SK-MEL-5 (cell line): ENCODE measurements at regions not wholly inside any gene's neighbourhood (a gene's known extent, or its start where the extent isn't known, plus 50 kb on each side); places are given as distances from the start of the nearest gene placed in this dataset.
A peak's percentile ranks its signal among the peaks of the same experiment; 100 is the strongest.
"Not testable (repeated sequence)": the region's sequence is repeated elsewhere in the genome, so short reads cannot be mapped to it uniquely, and the experiment has no call there.

Experiments
- DNase-seq: peaks from one replicate; pipeline ENCODE4 v3.0.0-alpha.2; 2016; ENCODE audit warnings: low read depth, low spot score
- in situ Hi-C: cut with HindIII; loops from 2 replicates; pipeline ENCODE4 v1.10.0; 2016; ENCODE audit warnings: low sequenced_read_pairs, high pct_unique_total_duplicates, low pct_unique_long_range_greater_than_20kb

GRCh38 chr7:47083476-47084250 is 498.2 kb downstream of the TNS3 start:
- DNase-seq, result no peak

GRCh38 chr7:47080816-47081215 is 501.1 kb downstream of the TNS3 start:
- DNase-seq, result no peak
- in situ Hi-C loops, result loop anchor here (25.0 kb wide), 1 partner anchor 319 kb away; no protein-coding TSS in a partner anchor

More at GRCh38 chr7:47083476-47084250, 498.2 kb downstream of the TNS3 start:
- in situ Hi-C loops, result loop anchor here (25.0 kb wide), 1 partner anchor 321 kb away; no protein-coding TSS in a partner anchor

- no peak for DNase-seq
- in situ Hi-C loops, result loop anchor here (25.0 kb wide), 1 partner anchor 316 kb away; no protein-coding TSS in a partner anchor
These were observed 503.7 kb downstream of the TNS3 start for GRCh38 chr7:47078241-47078640.

- DNase-seq, result peak; percentile 23
- in situ Hi-C loops, result loop anchor here (25.0 kb wide), 1 partner anchor 312 kb away; no protein-coding TSS in a partner anchor
These were observed 507.2 kb downstream of the TNS3 start for GRCh38 chr7:47074702-47075153.

- in situ Hi-C loops, result no loop called here
- no peak for DNase-seq
These were observed 508.6 kb downstream of the TNS3 start for GRCh38 chr7:47073284-47073683.

GRCh38 chr7:47071866-47072265 is 510.0 kb downstream of the TNS3 start:
- in situ Hi-C loops, result no loop called here
- no peak for DNase-seq

GRCh38 chr7:47069385-47070076 is 512.4 kb downstream of the TNS3 start:
- no peak for DNase-seq
- in situ Hi-C loops, result no loop called here

GRCh38 chr7:47066976-47067614 is 514.8 kb downstream of the TNS3 start:
- in situ Hi-C loops, result no loop called here
- DNase-seq, result peak; percentile 91

GRCh38 chr7:47056731-47057130 is 525.2 kb downstream of the TNS3 start:
- no peak for DNase-seq
- in situ Hi-C loops, result no loop called here

GRCh38 chr7:47052541-47053208 is 529.2 kb downstream of the TNS3 start:
- DNase-seq, in situ Hi-C loops: not testable (repeated sequence)

- DNase-seq, result no peak
- in situ Hi-C loops, result no loop called here
These were observed 532.6 kb downstream of the TNS3 start for GRCh38 chr7:47049234-47049774.

- in situ Hi-C loops, result no loop called here
- DNase-seq, result no peak
These were observed 534.5 kb downstream of the TNS3 start for GRCh38 chr7:47047384-47047783.

- in situ Hi-C loops, result no loop called here
- no peak for DNase-seq
These were observed 535.0 kb downstream of the TNS3 start for GRCh38 chr7:47046949-47047348.

GRCh38 chr7:47045207-47046051 is 536.5 kb downstream of the TNS3 start:
- no peak for DNase-seq
- in situ Hi-C loops, result no loop called here

GRCh38 chr7:47044625-47045024 is 537.3 kb downstream of the TNS3 start:
- no peak for DNase-seq
- in situ Hi-C loops, result no loop called here

GRCh38 chr7:47043304-47043703 is 538.6 kb downstream of the TNS3 start:
- DNase-seq, result no peak
- in situ Hi-C loops, result no loop called here

GRCh38 chr7:47042669-47043068 is 539.2 kb downstream of the TNS3 start:
- in situ Hi-C loops, result no loop called here
- no peak for DNase-seq
